ENCODE measurements at regions not wholly inside any gene's neighbourhood (a gene's known extent, or its start where the extent isn't known, plus 50 kb on each side); places are given as distances from the start of the nearest gene placed in this dataset.

DNA sequence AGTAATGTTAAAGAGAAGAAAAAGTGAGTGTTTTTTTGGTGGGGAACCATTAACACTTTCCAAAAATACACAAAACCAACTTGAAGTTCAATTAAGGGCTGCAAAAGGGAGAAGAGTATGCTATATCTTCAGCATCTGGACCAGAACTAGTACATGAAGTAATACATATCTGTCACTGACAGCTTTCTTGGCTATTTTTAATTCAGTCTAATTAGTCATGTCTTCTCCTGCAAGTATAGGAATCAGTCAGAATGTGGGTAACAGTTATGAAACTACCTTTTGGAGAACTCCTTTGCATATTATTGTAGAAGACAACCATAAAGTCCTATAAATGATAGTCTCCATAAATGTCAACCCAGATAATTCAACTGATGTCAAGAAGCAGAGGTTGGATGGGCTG is 901.2 kb downstream of the TTLL7 start:
- no peak overlapping the region for H3K27ac ChIP-seq (ENCODE audit: control insufficient read depth, insufficient read depth)
- H2AFZ ChIP-seq (ENCODE audit: control insufficient read depth, low read depth, low read length), result no peak overlapping the region
- ChIA-PET CTCF (no interaction called here), SMC1A (ENCODE audit: uncharacterized antibody, unreplicated experiment) (no interaction called here), RAD21 (ENCODE audit: unreplicated experiment) (no interaction called here), POLR2A (no interaction called here)
- no peak overlapping the region for H3K4me3 ChIP-seq
- no peaks in the 10 kb centered on the region for H3K79me2 ChIP-seq (ENCODE audit: control insufficient read depth, insufficient read depth, low read length)
- no peak overlapping the region for H3K9ac ChIP-seq (ENCODE audit: control insufficient read depth, insufficient read depth, low read length)
- H3K36me3 ChIP-seq (ENCODE audit: control insufficient read depth in 2 of 2, insufficient read depth in 2 of 2, low read length in 1 of 2), result no peaks in the 10 kb centered on the region
- ATAC-seq, result no peak
- no peaks in the 10 kb centered on the region for H3K4me1 ChIP-seq (ENCODE audit: control insufficient read depth, insufficient read depth, low read length)
- TF ChIP-seq SUPT20H (IDR thresholded peaks at IDR 0.05; ENCODE audit: borderline replicate concordance, control insufficient read depth, low read depth, low read length) (no peak), MEF2A (IDR thresholded peaks at IDR 0.05; ENCODE audit: insufficient read depth, low read depth, low read length) (no peak), RUNX3 (IDR thresholded peaks at IDR 0.05; ENCODE audit: low read length) (no peak), FOXM1 (IDR thresholded peaks at IDR 0.05; ENCODE audit: low read depth, low read length) (no peak), BCL3 (IDR thresholded peaks at IDR 0.05; ENCODE audit: borderline replicate concordance, insufficient read depth, low read depth, low read length, poor library complexity, severe bottlenecking) (no peak), ZNF687 (IDR thresholded peaks at IDR 0.05) (no peak), YBX1 (IDR thresholded peaks at IDR 0.05) (no peak), NRF1 (conservative IDR thresholded peaks at IDR 0.05; ENCODE audit: low read depth, low read length) (no peak), CHD2 (IDR thresholded peaks at IDR 0.05; ENCODE audit: borderline replicate concordance, low read depth, low read length) (no peak), MXI1 (IDR thresholded peaks at IDR 0.05; ENCODE audit: low read depth, low read length) (no peak), CBX3 (IDR thresholded peaks at IDR 0.05; ENCODE audit: borderline replicate concordance, low read depth) (no peak)
- TF ChIP-seq, protein P1, sequence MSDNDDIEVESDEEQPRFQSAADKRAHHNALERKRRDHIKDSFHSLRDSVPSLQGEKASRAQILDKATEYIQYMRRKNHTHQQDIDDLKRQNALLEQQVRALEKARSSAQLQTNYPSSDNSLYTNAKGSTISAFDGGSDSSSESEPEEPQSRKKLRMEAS (IDR thresholded peaks at IDR 0.05; ENCODE audit: low read depth, low read length), result no peak
- no peak overlapping the region for H3K4me2 ChIP-seq (ENCODE audit: control insufficient read depth, insufficient read depth)
- no TSS peak for BruUV-seq (replicated peaks)
- in situ Hi-C loops (cut with MboI), result no loop called here
- H3K27me3 ChIP-seq (replicated peaks in 1 of 2; ENCODE audit: control insufficient read depth in 2 of 2, insufficient read depth in 2 of 2, low read length in 1 of 2), result no peaks in the 10 kb centered on the region
- no peak for FAIRE-seq
- no peak for DNase-seq (ENCODE audit: low read depth, low spot score)
- no peaks in the 10 kb centered on the region for H3K9me3 ChIP-seq (replicated peaks; ENCODE audit: control insufficient read depth, insufficient read depth, low read length)
- intact Hi-C loops (cut with micrococcal nuclease; ENCODE audit: unreplicated experiment), result no loop called here
- no peaks in the 10 kb centered on the region for H4K20me1 ChIP-seq (ENCODE audit: control insufficient read depth, insufficient read depth)
